ENCODE measurements at regions not wholly inside any gene's neighbourhood (a gene's known extent, or its start where the extent isn't known, plus 50 kb on each side); places are given as distances from the start of the nearest gene placed in this dataset.
"Not testable (repeated sequence)": the region's sequence is repeated elsewhere in the genome, so short reads cannot be mapped to it uniquely, and the experiment has no call there.

GRCh38 chr4:64713256-64713840, 304.1 kb upstream of the TECRL start:
- TF ChIP-seq CTCF (IDR thresholded peaks at IDR 0.05) (peak; percentile 81), ZFX (IDR thresholded peaks at IDR 0.05; ENCODE audit: borderline replicate concordance) (no peak)

GRCh38 chr4:64712590-64712989, 303.3 kb upstream of the TECRL start:
- TF ChIP-seq CTCF (IDR thresholded peaks at IDR 0.05) (no peak), ZFX (IDR thresholded peaks at IDR 0.05; ENCODE audit: borderline replicate concordance) (no peak)
- H3K27ac ChIP-seq, result no peak overlapping the region

More at GRCh38 chr4:64713256-64713840, 304.1 kb upstream of the TECRL start:
- H3K27ac ChIP-seq, result no peak overlapping the region

GRCh38 chr4:64705989-64706388, 296.7 kb upstream of the TECRL start:
- H3K27ac ChIP-seq, result no peak overlapping the region
- TF ChIP-seq ZFX (IDR thresholded peaks at IDR 0.05; ENCODE audit: borderline replicate concordance) (no peak), CTCF (IDR thresholded peaks at IDR 0.05) (no peak)

GRCh38 chr4:64698171-64698570, 288.9 kb upstream of the TECRL start:
- H3K27ac ChIP-seq, result no peak overlapping the region
- TF ChIP-seq ZFX (IDR thresholded peaks at IDR 0.05; ENCODE audit: borderline replicate concordance), result no peak
- no peak for TF ChIP-seq CTCF (IDR thresholded peaks at IDR 0.05)

- H3K27ac ChIP-seq, result no peak overlapping the region
- TF ChIP-seq CTCF (IDR thresholded peaks at IDR 0.05), result no peak
- no peak for TF ChIP-seq ZFX (IDR thresholded peaks at IDR 0.05; ENCODE audit: borderline replicate concordance)
Measured at GRCh38 chr4:64682946-64683345, 273.7 kb upstream of the TECRL start.

- no peak for TF ChIP-seq ZFX (IDR thresholded peaks at IDR 0.05; ENCODE audit: borderline replicate concordance)
- no peak for TF ChIP-seq CTCF (IDR thresholded peaks at IDR 0.05)
Measured at GRCh38 chr4:64682481-64682880, 273.2 kb upstream of the TECRL start.

GRCh38 chr4:64673121-64673520, 263.9 kb upstream of the TECRL start:
- H3K27ac ChIP-seq, result not testable (repeated sequence)

More at GRCh38 chr4:64682481-64682880, 273.2 kb upstream of the TECRL start:
- H3K27ac ChIP-seq, result no peak overlapping the region

GRCh38 chr4:64670647-64671046, 261.4 kb upstream of the TECRL start:
- H3K27ac ChIP-seq, result no peak overlapping the region
- TF ChIP-seq ZFX (IDR thresholded peaks at IDR 0.05; ENCODE audit: borderline replicate concordance), result no peak
- TF ChIP-seq CTCF (IDR thresholded peaks at IDR 0.05), result no peak

Measured in 22Rv1 (cell line).